Endothelial cell of umbilical vein (primary cell): ENCODE measurements at regions not wholly inside any gene's neighbourhood (a gene's known extent, or its start where the extent isn't known, plus 50 kb on each side); places are given as distances from the start of the nearest gene placed in this dataset.

Experiments
- CTCF ChIP-seq, 2 donors: IDR thresholded peaks; 1 replicate in 1 of 2; 2 replicates in 1 of 2; pipeline ENCODE4 v1.5.1; 2011; ENCODE audit warnings: low read length in 2 of 2, mild to moderate bottlenecking in 2 of 2, moderate library complexity in 2 of 2, control low read depth in 1 of 2, inconsistent platforms in 1 of 2, low read depth in 1 of 2; ENCODE audit not compliant: insufficient read depth in 1 of 2; ENCODE audit errors: extremely low read depth in 1 of 2
- EZH2 ChIP-seq: IDR thresholded peaks from 2 replicates; pipeline ENCODE4 v1.6.1; 2012; ENCODE audit warnings: borderline replicate concordance, low read depth, mild to moderate bottlenecking, moderate library complexity, low read length, inconsistent platforms; ENCODE audit not compliant: severe bottlenecking
- FOS ChIP-seq: IDR thresholded peaks from 2 replicates; pipeline ENCODE4 v1.6.1; 2011; ENCODE audit warnings: mild to moderate bottlenecking, low read length, moderate library complexity, borderline replicate concordance; ENCODE audit not compliant: insufficient read depth
- POLR2A ChIP-seq: IDR thresholded peaks from 2 replicates; pipeline ENCODE4 v1.6.1; 2012; ENCODE audit warnings: low read depth, mild to moderate bottlenecking, control low read depth, low read length

GRCh38 chr2:41482659-41483058 is 565.2 kb upstream of the PKDCC start:
- TF ChIP-seq POLR2A (no peak), CTCF (IDR thresholded peaks at IDR 0.05; ENCODE audit: extremely low read depth in 1 of 2, insufficient read depth in 1 of 2, low read depth in 1 of 2, low read length in 2 of 2) (no peak), FOS (no peak), EZH2 (no peak)
